Mammary epithelial cell (primary cell): ENCODE measurements at regions not wholly inside any gene's neighbourhood (a gene's known extent, or its start where the extent isn't known, plus 50 kb on each side); places are given as distances from the start of the nearest gene placed in this dataset.

ENCODE experiments used
- EZH2 ChIP-seq: IDR thresholded peaks from 2 replicates; pipeline ENCODE4 v1.6.1; 2012; ENCODE audit warnings: low read length, inconsistent platforms, borderline replicate concordance
- TF ChIP-seq, protein P1 (sequence below), 2 donors: IDR thresholded peaks in 1 of 2; conservative IDR thresholded peaks in 1 of 2; 2 replicates each; pipeline ENCODE4 v1.5.1; 2011 to 2012; ENCODE audit warnings: inconsistent platforms in 2 of 2, low read length in 2 of 2, mild to moderate bottlenecking in 2 of 2, control low read depth in 1 of 2, low read depth in 1 of 2; ENCODE audit not compliant: insufficient read depth in 1 of 2; ENCODE audit errors: extremely low read depth in 1 of 2

DNA sequence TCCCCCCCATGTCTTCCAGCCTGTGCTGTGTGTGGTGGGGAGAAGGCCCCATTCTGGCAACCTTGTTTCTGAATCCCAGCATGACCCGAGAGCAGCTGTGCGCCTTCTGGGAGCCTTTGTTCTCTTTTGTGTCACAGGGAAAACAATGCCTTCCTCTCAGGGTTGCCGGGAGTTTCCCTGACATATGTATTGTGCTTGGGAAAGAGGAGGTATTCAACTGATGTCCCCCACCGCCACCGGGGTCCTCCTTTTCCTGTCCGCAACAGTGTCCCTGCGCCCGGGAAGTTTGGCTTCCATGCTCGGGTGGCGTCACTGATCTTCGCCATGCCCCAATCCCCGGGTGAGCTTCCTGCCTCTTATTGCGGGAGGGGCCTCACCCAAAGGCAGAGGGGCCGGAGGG lies 77.5 kb upstream of the ASB18 start:
- TF ChIP-seq, protein P1, sequence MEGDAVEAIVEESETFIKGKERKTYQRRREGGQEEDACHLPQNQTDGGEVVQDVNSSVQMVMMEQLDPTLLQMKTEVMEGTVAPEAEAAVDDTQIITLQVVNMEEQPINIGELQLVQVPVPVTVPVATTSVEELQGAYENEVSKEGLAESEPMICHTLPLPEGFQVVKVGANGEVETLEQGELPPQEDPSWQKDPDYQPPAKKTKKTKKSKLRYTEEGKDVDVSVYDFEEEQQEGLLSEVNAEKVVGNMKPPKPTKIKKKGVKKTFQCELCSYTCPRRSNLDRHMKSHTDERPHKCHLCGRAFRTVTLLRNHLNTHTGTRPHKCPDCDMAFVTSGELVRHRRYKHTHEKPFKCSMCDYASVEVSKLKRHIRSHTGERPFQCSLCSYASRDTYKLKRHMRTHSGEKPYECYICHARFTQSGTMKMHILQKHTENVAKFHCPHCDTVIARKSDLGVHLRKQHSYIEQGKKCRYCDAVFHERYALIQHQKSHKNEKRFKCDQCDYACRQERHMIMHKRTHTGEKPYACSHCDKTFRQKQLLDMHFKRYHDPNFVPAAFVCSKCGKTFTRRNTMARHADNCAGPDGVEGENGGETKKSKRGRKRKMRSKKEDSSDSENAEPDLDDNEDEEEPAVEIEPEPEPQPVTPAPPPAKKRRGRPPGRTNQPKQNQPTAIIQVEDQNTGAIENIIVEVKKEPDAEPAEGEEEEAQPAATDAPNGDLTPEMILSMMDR (conservative IDR thresholded peaks at IDR 0.05 in 1 of 2, IDR thresholded peaks at IDR 0.05 in 1 of 2; ENCODE audit: extremely low read depth in 1 of 2, insufficient read depth in 1 of 2, low read depth in 1 of 2, low read length in 2 of 2), result no peak
- no peak for TF ChIP-seq EZH2
